ENCODE measurements at regions not wholly inside any gene's neighbourhood (a gene's known extent, or its start where the extent isn't known, plus 50 kb on each side); places are given as distances from the start of the nearest gene placed in this dataset.
A peak's percentile ranks its signal among the peaks of the same experiment; 100 is the strongest.

DNA sequence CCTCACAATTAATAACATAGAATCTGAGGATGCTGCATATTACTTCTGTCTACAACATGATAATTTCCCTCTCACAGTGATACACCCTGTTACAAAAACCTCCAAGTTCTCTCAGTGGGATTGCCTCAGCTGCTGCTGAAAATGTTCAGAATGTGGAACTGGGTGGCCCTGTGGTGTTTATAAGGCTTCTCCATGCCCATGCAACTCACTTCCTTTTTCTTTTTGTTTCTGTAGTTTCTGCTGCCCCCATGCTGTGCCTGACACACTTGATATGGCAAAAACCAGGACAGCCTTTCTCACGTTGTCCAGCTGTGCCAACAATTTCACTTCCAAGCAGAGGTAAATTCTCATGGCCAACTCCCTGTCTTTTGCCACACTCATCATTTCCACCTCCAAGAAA lies 206.2 kb downstream of the RPIA start:
- no peak overlapping the region for H3K27ac ChIP-seq (ENCODE audit: low read depth, low read length)
- H3K9ac ChIP-seq (ENCODE audit: low read length): no peak overlapping the region
- no peaks in the 10 kb centered on the region for H4K20me1 ChIP-seq (ENCODE audit: insufficient read depth)
- H3K4me2 ChIP-seq (ENCODE audit: low read length): no peak overlapping the region
- H3K4me3 ChIP-seq (replicated peaks in 1 of 2; ENCODE audit: low read depth in 1 of 2, low read length in 2 of 2): no peak overlapping the region
- H2AFZ ChIP-seq (ENCODE audit: low read depth, low read length, poor library complexity, severe bottlenecking): no peak overlapping the region
- intact Hi-C loops (cut with micrococcal nuclease): no loop called here
- TF ChIP-seq FOSL1 (IDR thresholded peaks at IDR 0.05; ENCODE audit: low read depth) (no peak), EZH2phosphoT487 (IDR thresholded peaks at IDR 0.05; ENCODE audit: borderline replicate concordance) (no peak), SP1 (IDR thresholded peaks at IDR 0.05; ENCODE audit: low read depth) (no peak), YY1 (IDR thresholded peaks at IDR 0.05; ENCODE audit: extremely low read depth, insufficient replicate concordance, low read depth, low read length) (no peak), RAD21 (IDR thresholded peaks at IDR 0.05; ENCODE audit: low read depth) (no peak), ZFX (IDR thresholded peaks at IDR 0.05) (no peak), CBX3 (IDR thresholded peaks at IDR 0.05; ENCODE audit: low read depth) (no peak)
- no peaks in the 10 kb centered on the region for H3K36me3 ChIP-seq (ENCODE audit: control insufficient read depth in 1 of 2, insufficient read depth in 2 of 2, low read length in 2 of 2)
- ATAC-seq (no peak), DNase-seq (ENCODE audit: low read depth, low spot score) (no peak)
- H3K4me1 ChIP-seq (ENCODE audit: control insufficient read depth in 1 of 2, insufficient read depth in 2 of 2, low read length in 2 of 2): no peaks in the 10 kb centered on the region
- no peaks in the 10 kb centered on the region for H3K9me2 ChIP-seq (ENCODE audit: insufficient read depth)
- RAD21 ChIA-PET (ENCODE audit: low non-redundant PET in 1 of 2, low total read pairs in 2 of 2, uncharacterized antibody in 2 of 2, unreplicated experiment in 2 of 2): no interaction called here
- H3K9me3 ChIP-seq (ENCODE audit: control insufficient read depth in 1 of 2, insufficient read depth in 1 of 2, low read depth in 1 of 2, low read length in 2 of 2): no peaks in the 10 kb centered on the region
- POLR2A ChIA-PET: no interaction called here
- no peaks in the 10 kb centered on the region for H3K79me2 ChIP-seq (ENCODE audit: insufficient read depth, low read length)
- H3K27me3 ChIP-seq (ENCODE audit: insufficient read depth, low read length): peaks cover 47% of the 10 kb centered on the region
- CTCF ChIA-PET: interaction anchor here (1.6 kb wide), 1 partner anchor 17 kb away, joined by 5 read pairs; no protein-coding TSS in a partner anchor
- BruUV-seq (replicated peaks): no TSS peak

DNA sequence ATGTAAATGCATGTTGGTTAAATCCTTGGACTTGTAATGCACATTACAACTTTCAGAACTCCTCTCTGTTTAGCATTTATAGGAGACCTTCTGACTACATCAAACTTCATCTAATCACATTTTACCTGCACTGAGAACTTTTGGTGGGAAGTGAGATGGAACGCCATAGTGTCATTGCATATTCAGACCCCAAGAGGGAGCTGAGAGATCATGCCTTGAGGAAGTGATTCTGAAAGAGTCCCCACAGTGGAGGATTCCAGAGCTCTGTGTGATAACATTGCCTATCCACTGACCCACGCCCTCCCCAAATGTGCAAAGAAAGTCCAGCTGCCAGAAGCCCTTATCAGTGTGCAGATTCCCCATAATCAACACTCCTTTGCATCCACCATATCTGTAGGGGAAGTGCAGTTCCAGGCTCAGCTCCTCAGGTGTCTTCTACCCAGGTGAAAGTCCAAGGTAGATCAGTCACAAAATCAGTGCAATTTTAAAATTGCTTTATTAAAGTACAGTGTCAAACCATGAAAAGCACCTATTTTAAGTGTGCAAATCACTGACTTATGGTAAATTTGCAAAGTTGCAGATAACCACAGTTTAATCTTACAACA lies 212.4 kb downstream of the RPIA start:
- Histone ChIP-seq H3K9me3 (ENCODE audit: control insufficient read depth in 1 of 2, insufficient read depth in 1 of 2, low read depth in 1 of 2, low read length in 2 of 2) (no peaks in the 10 kb centered on the region), H4K20me1 (ENCODE audit: insufficient read depth) (no peaks in the 10 kb centered on the region), H3K27ac (ENCODE audit: low read depth, low read length) (no peak overlapping the region), H3K9me2 (ENCODE audit: insufficient read depth) (no peaks in the 10 kb centered on the region), H3K79me2 (ENCODE audit: insufficient read depth, low read length) (no peaks in the 10 kb centered on the region), H3K4me1 (ENCODE audit: control insufficient read depth in 1 of 2, insufficient read depth in 2 of 2, low read length in 2 of 2) (no peaks in the 10 kb centered on the region), H3K4me3 (replicated peaks in 1 of 2; ENCODE audit: low read depth in 1 of 2, low read length in 2 of 2) (no peak overlapping the region), H3K9ac (ENCODE audit: low read length) (no peak overlapping the region), H3K4me2 (ENCODE audit: low read length) (no peak overlapping the region), H3K27me3 (ENCODE audit: insufficient read depth, low read length) (peaks cover 21% of the 10 kb centered on the region), H3K36me3 (ENCODE audit: control insufficient read depth in 1 of 2, insufficient read depth in 2 of 2, low read length in 2 of 2) (no peaks in the 10 kb centered on the region), H2AFZ (ENCODE audit: low read depth, low read length, poor library complexity, severe bottlenecking) (no peak overlapping the region)
- RAD21 ChIA-PET (ENCODE audit: low non-redundant PET in 1 of 2, low total read pairs in 2 of 2, uncharacterized antibody in 2 of 2, unreplicated experiment in 2 of 2): interaction anchor here in 1 of 2 experiments (0.9 kb wide), 1 partner anchor 24 kb away, joined by 3 read pairs; no protein-coding TSS in a partner anchor
- no TSS peak for BruUV-seq (replicated peaks)
- TF ChIP-seq RAD21 (IDR thresholded peaks at IDR 0.05; ENCODE audit: low read depth) (peak; percentile 75), CEBPB (IDR thresholded peaks at IDR 0.05; ENCODE audit: low read depth) (no peak), ZFX (IDR thresholded peaks at IDR 0.05) (no peak)
- TF ChIP-seq, protein P1, sequence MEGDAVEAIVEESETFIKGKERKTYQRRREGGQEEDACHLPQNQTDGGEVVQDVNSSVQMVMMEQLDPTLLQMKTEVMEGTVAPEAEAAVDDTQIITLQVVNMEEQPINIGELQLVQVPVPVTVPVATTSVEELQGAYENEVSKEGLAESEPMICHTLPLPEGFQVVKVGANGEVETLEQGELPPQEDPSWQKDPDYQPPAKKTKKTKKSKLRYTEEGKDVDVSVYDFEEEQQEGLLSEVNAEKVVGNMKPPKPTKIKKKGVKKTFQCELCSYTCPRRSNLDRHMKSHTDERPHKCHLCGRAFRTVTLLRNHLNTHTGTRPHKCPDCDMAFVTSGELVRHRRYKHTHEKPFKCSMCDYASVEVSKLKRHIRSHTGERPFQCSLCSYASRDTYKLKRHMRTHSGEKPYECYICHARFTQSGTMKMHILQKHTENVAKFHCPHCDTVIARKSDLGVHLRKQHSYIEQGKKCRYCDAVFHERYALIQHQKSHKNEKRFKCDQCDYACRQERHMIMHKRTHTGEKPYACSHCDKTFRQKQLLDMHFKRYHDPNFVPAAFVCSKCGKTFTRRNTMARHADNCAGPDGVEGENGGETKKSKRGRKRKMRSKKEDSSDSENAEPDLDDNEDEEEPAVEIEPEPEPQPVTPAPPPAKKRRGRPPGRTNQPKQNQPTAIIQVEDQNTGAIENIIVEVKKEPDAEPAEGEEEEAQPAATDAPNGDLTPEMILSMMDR (IDR thresholded peaks at IDR 0.05 in 2 of 3, conservative IDR thresholded peaks at IDR 0.05 in 1 of 3; ENCODE audit: borderline replicate concordance in 1 of 3, insufficient read depth in 1 of 3, low read depth in 2 of 3, low read length in 2 of 3): peak; percentile 63 to 82 (median 81)
- POLR2A ChIA-PET: no interaction called here
- intact Hi-C loops (cut with micrococcal nuclease): loop anchor here (1.0 kb wide), 1 partner anchor 46 kb away; no protein-coding TSS in a partner anchor
- DNase-seq (ENCODE audit: low read depth, low spot score) (peak; percentile 31), ATAC-seq (peak; percentile 88)
- CTCF ChIA-PET: interaction anchor here (0.7 to 1.3 kb wide), 13 partner anchors 9 to 257 kb away, joined by 3 to 9 read pairs (median 4); no protein-coding TSS in a partner anchor

Measured in HCT116 (cell line).